SK-N-SH (cell line): ENCODE measurements at regions not wholly inside any gene's neighbourhood (a gene's known extent, or its start where the extent isn't known, plus 50 kb on each side); places are given as distances from the start of the nearest gene placed in this dataset.

Experiments
- CTCF ChIA-PET: fragments of 300-600, 350-600 bp; formaldehyde crosslinking; extraction: SDS; loops from one replicate; lab custom pipeline; 2021; lab: Yijun Ruan, JAX
- POLR2A ChIA-PET: fragments of 350-600 bp; sonication (Branson Sonifier 250); formaldehyde crosslinking; extraction: SDS; loops from one replicate; lab custom pipeline; 2020; ENCODE audit warnings: antibody characterized with exemption, inconsistent platforms; lab: Yijun Ruan, JAX
- DNase-seq: peaks from one replicate; pipeline ENCODE4 v3.0.0; 2012
- H2AFZ ChIP-seq: fragments of 200-600 bp; sonication (generic); 2 replicates; pipeline ENCODE4 v1.8.1; 2016; ENCODE audit warnings: antibody characterized with exemption, mild to moderate bottlenecking, low read depth
- H3F3A ChIP-seq: fragments of 200-600 bp; sonication (generic); replicated peaks from 2 replicates; pipeline ENCODE3; 2016; ENCODE audit warnings: antibody characterized with exemption, mild to moderate bottlenecking; ENCODE audit not compliant: insufficient read depth
- H3K27ac ChIP-seq, 2 experiments: fragments of 200-500 bp in 1 of 2; fragments of 200-600 bp in 1 of 2; sonication (Bioruptor generic) in 1 of 2; sonication (generic), shearing (Covaris generic) in 1 of 2; 2 replicates each; pipeline versions ENCODE4 v1.5.1 to v1.6.1; 2014 to 2016; ENCODE audit warnings: low read depth in 2 of 2, inconsistent platforms in 1 of 2, low read length in 1 of 2, mild to moderate bottlenecking in 1 of 2, mixed read lengths in 1 of 2
- H3K27me3 ChIP-seq: fragments of 200-600 bp; sonication (generic), shearing (Covaris generic); 2 replicates; pipeline ENCODE4 v1.6.1; 2016; ENCODE audit warnings: mixed run types; ENCODE audit not compliant: insufficient read depth
- H3K36me3 ChIP-seq, 2 experiments: fragments of 200-500 bp in 1 of 2; fragments of 200-600 bp in 1 of 2; sonication (Bioruptor generic) in 1 of 2; sonication (generic) in 1 of 2; replicated peaks in 1 of 2; 2 replicates each; pipeline versions ENCODE3 to v1.5.1; 2014 to 2016; ENCODE audit warnings: low read length in 1 of 2, mild to moderate bottlenecking in 1 of 2; ENCODE audit not compliant: insufficient read depth in 2 of 2, control insufficient read depth in 1 of 2
- H3K4me1 ChIP-seq, 2 experiments: fragments of 200-500 bp in 1 of 2; fragments of 200-600 bp in 1 of 2; sonication (Bioruptor generic) in 1 of 2; sonication (generic), shearing (Covaris generic) in 1 of 2; 2 replicates each; pipeline versions ENCODE4 v1.5.1 to v1.6.1; 2014 to 2016; ENCODE audit warnings: low read depth in 1 of 2, low read length in 1 of 2, mixed run types in 1 of 2; ENCODE audit not compliant: insufficient read depth in 2 of 2, control insufficient read depth in 1 of 2
- H3K4me2 ChIP-seq: fragments of 200-600 bp; sonication (generic), shearing (Covaris generic); 2 replicates; pipeline ENCODE4 v1.6.1; 2017; ENCODE audit warnings: mixed run types
- H3K4me3 ChIP-seq, 2 experiments: fragments of 200-500 bp in 1 of 2; fragments of 200-600 bp in 1 of 2; sonication (Bioruptor generic) in 1 of 2; sonication (generic), shearing (Covaris generic) in 1 of 2; 2 replicates each; pipeline versions ENCODE4 v1.5.1 to v1.8.1; 2014 to 2016; ENCODE audit warnings: low read depth in 2 of 2, inconsistent platforms in 1 of 2, low read length in 1 of 2, mild to moderate bottlenecking in 1 of 2, mixed read lengths in 1 of 2, moderate library complexity in 1 of 2
- H3K79me2 ChIP-seq: fragments of 200-600 bp; sonication (generic); 2 replicates; pipeline ENCODE4 v1.8.1; 2017; ENCODE audit warnings: mild to moderate bottlenecking; ENCODE audit not compliant: insufficient read depth
- H3K9ac ChIP-seq: fragments of 200-600 bp; sonication (generic); 2 replicates; pipeline ENCODE4 v1.6.1; 2017; ENCODE audit warnings: mixed run types
- H3K9me2 ChIP-seq: fragments of 200-600 bp; sonication (generic); 2 replicates; pipeline ENCODE4 v1.6.1; 2017; ENCODE audit warnings: mixed run types
- H3K9me3 ChIP-seq: fragments of 200-600 bp; sonication (generic); 2 replicates; pipeline ENCODE4 v1.6.1; 2017; ENCODE audit warnings: mixed run types, mild to moderate bottlenecking, moderate library complexity
- H4K20me1 ChIP-seq: fragments of 200-600 bp; sonication (generic); 2 replicates; pipeline ENCODE4 v1.6.1; 2017; ENCODE audit warnings: mild to moderate bottlenecking, mixed run types; ENCODE audit not compliant: insufficient read depth
- CHD2 ChIP-seq: fragments of 150-350 bp; IDR thresholded peaks from 2 replicates; pipeline ENCODE4 v1.6.1; 2018; ENCODE audit warnings: low read length; ENCODE audit not compliant: partially characterized antibody
- EZH2phosphoT487 ChIP-seq: fragments of 200-600 bp; sonication (generic); IDR thresholded peaks from 2 replicates; pipeline ENCODE4 v1.6.1; 2017; ENCODE audit warnings: low read depth, mixed run types, mild to moderate bottlenecking, antibody characterized with exemption, moderate library complexity, borderline replicate concordance
- FOXJ3 ChIP-seq: sonication (generic); formaldehyde crosslinking; IDR thresholded peaks from 2 replicates; pipeline ENCODE4 v1.5.1; 2020; ENCODE audit warnings: mild to moderate bottlenecking, missing genetic modification reagents
- GATA2 ChIP-seq: sonication (generic); formaldehyde crosslinking; IDR thresholded peaks from 2 replicates; pipeline ENCODE4 v1.5.0; 2020; ENCODE audit warnings: mild to moderate bottlenecking, missing genetic modification reagents
- IRF3 ChIP-seq: fragments of 150-350 bp; IDR thresholded peaks from 2 replicates; pipeline ENCODE4 v1.6.1; 2016; ENCODE audit warnings: mild to moderate bottlenecking, low read depth, low read length
- MXI1 ChIP-seq: IDR thresholded peaks from 2 replicates; pipeline ENCODE4 v1.6.1; 2012; ENCODE audit warnings: mild to moderate bottlenecking, low read depth, low read length, improper control_type of control experiment
- NFIC ChIP-seq: IDR thresholded peaks from 2 replicates; pipeline ENCODE4 v1.4.0; 2012; ENCODE audit warnings: borderline replicate concordance
- PBX3 ChIP-seq: IDR thresholded peaks from 2 replicates; pipeline ENCODE4; 2012
- REST ChIP-seq: IDR thresholded peaks from 2 replicates; pipeline ENCODE4 v1.6.1; 2012; ENCODE audit warnings: mild to moderate bottlenecking, low read depth, low read length, moderate library complexity
- SMC3 ChIP-seq: IDR thresholded peaks from 2 replicates; pipeline ENCODE4 v1.6.1; 2012; ENCODE audit warnings: low read depth, low read length, improper control_type of control experiment
- TEAD4 ChIP-seq: IDR thresholded peaks from 2 replicates; pipeline ENCODE4 v1.4.0; 2012; ENCODE audit warnings: mild to moderate bottlenecking, borderline replicate concordance; ENCODE audit not compliant: insufficient read depth
- WGBS: methylation state at CpG from one replicate; pipeline ENCODE4 v1.1.6; 2017; ENCODE audit warnings: low lambda C conversion rate; 5-methylcytosine and 5-hydroxymethylcytosine counted together

- H3K36me3 ChIP-seq: no peaks in the 10 kb centered on the region
- no peak overlapping the region for H3K27ac ChIP-seq
- WGBS: 71% methylated on average over 3 of the region's 3 CpGs
- CTCF ChIA-PET: interaction anchor here (0.6 kb wide), 1 partner anchor 12 kb away, joined by 3 read pairs; no protein-coding TSS in a partner anchor
- H3F3A ChIP-seq: no peaks in the 10 kb centered on the region
- no peaks in the 10 kb centered on the region for H3K27me3 ChIP-seq
- no peaks in the 10 kb centered on the region for H3K9me3 ChIP-seq
- H3K9ac ChIP-seq: no peak overlapping the region
- no peaks in the 10 kb centered on the region for H4K20me1 ChIP-seq
- H3K4me2 ChIP-seq: no peak overlapping the region
- TF ChIP-seq EZH2phosphoT487 (no peak), IRF3 (no peak)
- no peaks in the 10 kb centered on the region for H3K79me2 ChIP-seq
- H2AFZ ChIP-seq: no peak overlapping the region
- no peaks in the 10 kb centered on the region for H3K9me2 ChIP-seq
- H3K4me3 ChIP-seq: no peak overlapping the region
- no peaks in the 10 kb centered on the region; a peak in 1 of 4 replicates for H3K4me1 ChIP-seq
- POLR2A ChIA-PET: no interaction called here
- DNase-seq: no peak
These were observed 95.9 kb upstream of the EGR2 start for GRCh38 chr10:62912086-62912485.

DNA sequence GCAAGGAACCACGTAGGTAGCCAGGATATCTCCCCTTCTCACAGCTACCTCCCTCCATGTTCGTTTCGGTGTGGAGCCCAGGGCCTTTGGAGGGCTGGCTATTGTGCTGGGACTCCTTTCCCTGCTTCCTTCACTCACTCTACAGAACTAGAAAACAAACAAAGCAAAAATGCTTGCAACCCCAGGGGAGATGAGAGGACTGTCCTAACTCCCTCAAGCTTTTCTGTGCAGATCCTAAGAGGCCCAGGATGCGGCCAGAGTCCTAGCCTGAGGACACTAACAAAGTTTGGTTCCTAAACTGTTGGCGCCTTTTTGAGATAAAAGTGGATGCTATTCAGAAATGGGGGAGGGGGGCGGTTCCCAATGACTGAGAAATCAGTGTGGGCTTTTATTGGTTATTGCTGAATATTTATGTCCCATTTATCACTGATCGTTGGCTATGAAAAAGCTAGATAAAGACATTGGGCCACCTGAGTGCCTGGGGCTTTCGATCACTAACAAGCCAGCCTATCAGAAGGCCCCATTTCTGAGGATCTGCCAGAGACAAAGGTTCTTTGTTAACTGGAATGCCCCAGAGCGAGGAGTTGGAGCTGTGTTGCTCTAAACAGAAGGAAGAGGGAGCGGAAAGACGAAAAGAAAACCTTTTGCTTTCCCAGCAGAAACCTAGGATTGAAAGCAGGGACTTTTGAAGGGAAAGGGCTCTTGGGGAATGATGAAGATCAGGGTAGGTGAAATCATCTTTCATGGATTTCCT is 95.2 kb upstream of the EGR2 start:
- Histone ChIP-seq H3K27ac (no peak overlapping the region), H4K20me1 (no peaks in the 10 kb centered on the region), H3K4me3 (no peak overlapping the region), H3K79me2 (no peaks in the 10 kb centered on the region), H3K9ac (no peak overlapping the region), H3K4me2 (no peak overlapping the region), H3K27me3 (no peaks in the 10 kb centered on the region), H3K9me2 (no peaks in the 10 kb centered on the region), H3K4me1 (no peaks in the 10 kb centered on the region; a peak in 1 of 4 replicates), H2AFZ (no peak overlapping the region), H3F3A (no peaks in the 10 kb centered on the region), H3K9me3 (no peaks in the 10 kb centered on the region), H3K36me3 (no peaks in the 10 kb centered on the region)
- POLR2A ChIA-PET: no interaction called here
- DNase-seq: no peak
- CTCF ChIA-PET: no interaction called here
- TF ChIP-seq SMC3 (no peak), GATA2 (no peak), FOXJ3 (CRISPR knock-in tag) (no peak)
- 48% methylated on average over 11 of the region's 11 CpGs for WGBS

- Histone ChIP-seq H4K20me1 (no peaks in the 10 kb centered on the region), H3K9me2 (no peaks in the 10 kb centered on the region), H3K27ac (no peak overlapping the region), H2AFZ (no peak overlapping the region), H3K9me3 (no peaks in the 10 kb centered on the region), H3K4me2 (no peak overlapping the region), H3K79me2 (no peaks in the 10 kb centered on the region), H3K4me1 (no peaks in the 10 kb centered on the region), H3K27me3 (no peaks in the 10 kb centered on the region), H3K36me3 (no peaks in the 10 kb centered on the region), H3K9ac (no peak overlapping the region), H3F3A (no peaks in the 10 kb centered on the region), H3K4me3 (no peak overlapping the region)
- DNase-seq: no peak
- POLR2A ChIA-PET: no interaction called here
- CTCF ChIA-PET: no interaction called here
- WGBS: 33% methylated on average over 8 of the region's 8 CpGs
- TF ChIP-seq TEAD4 (no peak), REST (no peak), CHD2 (no peak), EZH2phosphoT487 (no peak), MXI1 (no peak), FOXJ3 (CRISPR knock-in tag) (no peak), NFIC (no peak), PBX3 (no peak)
These were observed 91.5 kb upstream of the EGR2 start for GRCh38 chr10:62907470-62908212.
